GM18909 (cell line): ENCODE measurements at regions not wholly inside any gene's neighbourhood (a gene's known extent, or its start where the extent isn't known, plus 50 kb on each side); places are given as distances from the start of the nearest gene placed in this dataset.

Experiments
- ATAC-seq: cut with Tn5 transposase; IDR thresholded peaks from one replicate; pipeline ENCODE4 v1.9.1; 2021; ENCODE audit warnings: mild to moderate bottlenecking; ENCODE audit not compliant: unreplicated experiment, poor library complexity

DNA sequence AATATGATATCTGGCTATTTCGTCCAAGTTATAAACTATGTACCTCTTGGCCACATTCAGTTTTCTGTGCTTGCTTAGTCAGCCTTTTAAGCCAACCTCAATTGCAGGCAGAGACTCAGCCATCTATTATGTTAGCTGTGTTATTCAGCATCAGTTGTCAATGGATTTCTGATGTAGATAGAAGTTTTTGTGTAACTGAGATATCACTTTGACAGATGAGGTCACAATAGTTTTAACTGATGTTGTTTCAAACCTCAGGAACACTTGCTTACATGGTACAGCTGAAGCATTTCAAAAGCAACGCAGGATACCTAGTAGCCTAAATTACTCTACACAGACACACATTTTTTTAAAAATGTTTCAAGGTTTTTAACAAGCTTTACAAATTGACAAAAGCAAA is 1478.0 kb downstream of the NCAM2 start:
- ATAC-seq: no peak

DNA sequence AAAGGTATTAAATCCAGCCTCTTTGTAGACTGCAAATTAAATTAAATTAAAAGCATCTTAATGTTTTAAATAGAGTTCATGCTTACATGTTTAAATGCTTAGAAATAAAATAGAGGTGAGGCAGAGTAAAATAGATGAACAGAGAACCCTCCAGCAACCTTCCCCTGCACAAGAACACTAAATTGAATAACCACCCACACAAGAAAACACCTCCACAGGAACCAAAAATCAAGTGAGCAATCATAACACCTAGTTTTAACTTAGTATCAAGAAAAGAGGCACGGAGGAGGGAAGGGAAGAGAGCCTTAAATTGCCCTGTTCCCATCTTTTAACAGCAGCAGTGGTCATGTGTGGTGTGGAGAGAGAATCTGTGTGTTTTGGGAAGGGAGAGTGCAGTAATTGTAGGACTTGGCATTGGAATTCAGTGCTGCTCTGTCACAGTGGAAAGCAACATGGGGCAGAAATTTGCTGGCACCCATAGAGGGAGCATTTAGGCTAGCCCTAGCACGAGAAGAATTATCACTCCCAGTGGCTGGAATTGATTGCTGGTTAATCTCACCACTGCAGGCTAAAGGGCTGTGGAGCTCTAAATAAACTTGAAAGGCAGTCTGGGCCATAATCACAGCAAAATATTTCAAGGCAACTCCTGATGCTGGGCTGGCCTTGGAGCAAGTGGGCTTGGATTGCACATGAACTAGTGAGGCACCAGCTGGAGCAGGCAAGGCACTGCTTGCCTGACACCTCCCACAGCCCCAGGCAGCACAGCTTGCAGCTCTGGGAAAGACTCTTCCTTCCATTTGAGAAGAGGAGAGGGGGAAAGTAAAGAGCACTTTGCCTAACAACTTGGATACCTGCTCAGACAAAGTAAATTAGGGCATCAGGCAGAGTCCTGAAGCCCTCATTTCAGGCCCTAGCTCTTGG is 1478.8 kb downstream of the NCAM2 start:
- no peak for ATAC-seq

DNA sequence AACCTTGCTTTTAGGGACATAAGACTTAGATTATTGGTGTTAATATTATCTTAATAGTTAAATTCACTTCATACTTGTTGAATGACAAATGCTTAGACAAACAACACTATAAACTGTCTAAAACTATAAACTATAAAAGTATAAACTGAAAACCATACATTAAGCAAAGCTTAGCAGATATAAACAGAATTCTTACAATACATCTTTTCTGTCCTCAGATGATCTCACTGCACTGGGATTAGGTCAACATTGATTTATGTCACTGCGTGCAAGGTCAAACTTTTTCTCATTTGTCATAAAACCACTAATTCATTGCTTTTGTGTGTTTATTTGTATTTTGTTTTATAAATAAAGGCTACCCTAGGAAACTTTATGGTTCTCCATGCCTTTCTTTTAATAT is 1491.8 kb downstream of the NCAM2 start:
- no peak for ATAC-seq

DNA sequence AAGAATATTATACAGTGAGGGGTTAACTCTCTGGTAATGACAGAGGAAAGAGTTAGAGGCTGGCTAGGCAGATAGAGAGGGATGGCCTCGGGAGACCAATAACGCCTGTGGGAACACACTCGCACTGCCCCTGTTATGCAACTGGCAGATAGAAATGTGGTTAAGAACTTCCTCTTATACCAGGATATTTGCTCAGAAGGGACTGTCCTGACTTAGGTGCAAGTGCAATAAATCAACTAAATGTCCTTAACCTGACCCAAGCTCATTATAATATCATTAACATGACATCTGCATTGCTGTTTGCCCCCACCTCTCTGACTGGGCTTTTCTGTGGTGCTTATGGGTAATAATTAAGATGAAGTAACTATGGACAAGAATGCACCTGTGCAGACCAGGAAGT is 1518.0 kb downstream of the NCAM2 start:
- no peak for ATAC-seq

DNA sequence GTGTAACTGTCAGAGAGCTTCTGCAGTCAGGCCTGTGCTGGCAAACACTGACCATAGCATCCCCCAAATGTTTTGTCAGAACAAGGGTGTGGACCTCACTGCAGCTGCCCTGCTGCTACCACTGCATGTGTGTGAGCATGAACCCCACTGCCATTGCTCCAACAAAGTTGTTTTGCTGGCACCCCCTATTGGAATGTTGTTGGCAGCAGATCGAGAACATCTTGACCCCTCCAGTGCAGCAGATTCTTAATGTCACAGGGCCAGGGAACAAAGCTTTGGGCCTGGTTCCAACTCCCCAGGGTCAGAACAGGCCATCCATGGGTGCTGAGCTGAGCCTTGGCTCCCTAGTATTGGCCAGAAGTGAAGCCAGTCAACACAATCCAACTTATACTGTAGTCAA is 1537.4 kb downstream of the NCAM2 start:
- ATAC-seq: no peak

DNA sequence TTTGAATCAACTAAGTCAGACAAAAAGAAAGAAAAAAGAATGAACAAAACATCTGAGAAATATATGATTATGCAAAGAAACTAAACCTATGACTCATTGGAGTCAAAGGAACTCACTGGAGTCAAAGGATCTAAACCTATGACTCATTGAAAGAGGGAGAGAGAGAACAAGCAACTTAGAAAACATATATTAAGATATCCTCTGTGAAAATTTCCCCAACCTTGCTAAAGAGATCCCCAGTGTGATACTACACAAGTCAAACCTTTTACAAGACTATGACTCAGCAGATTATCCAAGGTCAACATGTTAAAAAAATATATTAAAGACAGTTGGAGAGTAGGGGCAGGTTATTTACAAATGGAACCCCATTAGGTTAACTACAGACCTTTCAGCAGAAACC is 1538.3 kb downstream of the NCAM2 start:
- ATAC-seq: no peak

DNA sequence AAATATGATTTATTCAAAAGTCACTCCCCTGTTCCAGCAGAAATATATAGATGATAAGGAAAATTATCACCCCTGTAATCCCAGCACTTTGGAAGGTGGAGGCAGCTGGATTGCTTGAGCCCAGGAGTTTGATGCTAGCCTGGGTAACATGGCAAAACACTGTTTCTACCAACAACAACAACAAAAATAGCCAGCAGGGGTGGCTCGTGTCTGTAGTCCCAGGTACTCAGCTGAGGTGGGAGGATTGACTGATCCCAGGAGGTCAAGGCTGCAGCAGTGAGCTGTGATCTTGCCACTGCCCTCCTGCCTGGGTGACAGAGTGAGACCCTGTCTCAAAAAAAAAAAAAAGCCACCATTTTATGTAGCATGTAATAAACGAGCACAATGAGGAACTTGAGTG is 1546.5 kb downstream of the NCAM2 start:
- ATAC-seq: no peak

DNA sequence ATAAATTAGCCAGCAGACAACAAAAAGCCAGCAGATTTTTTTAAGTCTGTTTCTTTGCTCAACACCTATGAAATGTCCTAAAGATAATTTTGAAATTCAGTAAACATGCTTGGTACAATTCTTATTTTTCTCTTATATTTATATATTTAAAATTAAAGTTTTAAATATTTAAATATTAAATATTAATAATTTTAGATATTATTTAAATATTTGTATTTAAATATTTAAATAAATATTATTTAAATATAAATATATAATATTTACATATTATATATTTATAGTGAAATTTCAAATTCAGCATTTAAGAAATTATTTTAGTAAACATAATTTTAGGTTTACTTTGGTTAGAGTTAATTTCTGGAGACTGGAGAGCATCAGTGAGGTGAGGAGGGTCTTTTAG is 1554.2 kb downstream of the NCAM2 start:
- no peak for ATAC-seq

DNA sequence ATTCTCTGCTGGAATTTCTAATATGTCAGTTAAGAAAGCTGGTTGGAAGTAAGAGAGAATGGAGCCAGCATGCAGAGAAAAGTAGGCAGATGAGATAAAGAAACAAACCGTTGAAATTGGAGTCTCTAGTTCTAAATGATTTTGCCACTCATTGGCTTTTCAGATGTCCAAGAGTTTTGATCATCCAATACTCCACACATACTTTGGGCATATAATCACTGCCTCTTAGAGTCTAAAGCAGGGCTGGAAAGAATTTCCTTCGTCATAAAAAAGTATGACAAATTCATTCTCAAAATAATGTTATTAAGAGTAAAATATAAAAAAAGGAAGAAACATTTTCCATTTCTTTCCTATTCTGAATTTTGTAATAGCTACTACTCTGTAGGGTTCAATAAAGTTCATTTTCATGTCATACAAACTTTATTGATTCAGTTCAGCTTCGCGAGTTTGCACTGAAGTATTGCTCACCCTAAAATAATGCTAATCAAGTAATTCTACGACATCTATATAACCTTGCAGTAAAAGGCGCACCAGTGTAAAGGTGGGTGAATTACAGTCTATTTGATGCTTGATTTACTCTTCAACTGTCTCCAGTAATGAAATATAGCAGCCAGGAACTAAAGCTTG is 1556.6 kb downstream of the NCAM2 start:
- no peak for ATAC-seq

DNA sequence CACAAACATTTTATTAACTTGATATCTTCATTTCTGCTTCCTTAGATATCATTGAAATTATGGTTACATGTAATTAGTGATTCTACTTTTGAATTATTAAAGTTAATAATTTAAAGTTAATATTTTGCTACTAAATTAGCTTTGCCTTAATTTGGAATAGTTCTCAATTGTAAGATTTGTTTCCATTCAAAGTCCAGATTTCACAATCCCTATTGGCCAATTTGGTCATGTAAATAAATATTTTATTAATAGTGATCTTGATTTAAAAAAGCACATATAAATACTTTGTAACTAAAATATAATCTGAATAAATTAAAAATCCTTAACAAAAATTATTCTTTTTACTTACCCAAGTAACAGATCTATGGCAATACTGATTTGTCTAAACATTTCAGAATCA is 1558.6 kb downstream of the NCAM2 start:
- ATAC-seq: no peak

DNA sequence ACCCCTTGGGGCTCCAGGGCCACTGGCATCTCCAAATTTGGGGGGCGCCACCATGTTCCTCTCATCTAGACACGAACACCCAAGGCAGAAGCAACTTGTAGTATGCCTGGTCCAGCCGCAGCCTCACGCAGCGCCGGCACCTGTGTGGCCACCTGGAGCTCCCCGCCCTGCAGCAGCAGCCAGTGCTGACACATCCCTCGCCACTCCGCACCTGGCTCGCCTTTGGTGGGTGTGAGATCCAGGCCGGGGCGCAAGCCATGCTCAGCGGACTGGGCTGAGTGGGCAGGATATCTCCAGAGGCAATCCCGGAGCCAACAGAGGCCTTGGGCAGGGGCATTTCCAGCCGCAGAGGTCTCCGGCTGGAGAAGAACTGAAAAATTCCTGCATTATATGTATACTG is 1563.7 kb downstream of the NCAM2 start:
- ATAC-seq: no peak

DNA sequence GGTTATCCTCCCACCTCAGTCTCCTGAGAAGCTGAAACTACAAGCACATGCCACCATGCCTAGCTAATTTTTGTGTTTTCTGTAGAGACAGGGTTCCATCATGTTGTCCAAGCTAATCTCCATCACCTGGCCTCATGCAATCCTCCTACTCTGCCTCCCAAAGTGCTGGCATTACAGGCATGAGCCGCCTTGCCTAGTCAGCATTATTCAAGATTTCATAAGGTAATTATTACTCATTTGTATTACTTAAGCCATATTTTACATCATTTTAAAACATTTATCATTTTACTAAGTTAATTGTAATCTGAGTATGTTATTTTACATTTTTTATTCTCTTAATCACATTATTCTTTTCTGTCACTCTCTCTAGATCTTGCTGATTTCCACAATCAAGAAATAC is 1575.6 kb downstream of the NCAM2 start:
- no peak for ATAC-seq

DNA sequence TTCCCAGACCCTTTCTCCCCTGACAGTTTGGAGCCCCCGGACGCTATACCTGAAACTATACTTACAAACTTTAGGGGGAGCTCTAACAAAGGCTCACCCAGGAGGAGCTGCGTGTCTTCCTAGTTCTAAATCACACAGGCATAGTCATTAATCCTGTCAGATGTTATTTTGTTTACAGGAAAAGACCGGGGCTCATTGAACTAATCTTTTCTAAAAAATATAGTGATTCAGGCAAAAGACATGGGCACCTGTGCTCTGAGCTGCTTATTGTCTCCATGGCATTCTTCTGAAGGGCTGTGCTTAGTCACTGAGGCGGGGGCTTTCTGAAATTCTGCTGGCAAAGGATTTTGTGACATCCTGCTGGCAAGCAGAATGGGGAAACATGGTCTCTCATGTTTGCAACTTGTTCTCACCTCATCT is 1577.0 kb downstream of the NCAM2 start:
- ATAC-seq: no peak

DNA sequence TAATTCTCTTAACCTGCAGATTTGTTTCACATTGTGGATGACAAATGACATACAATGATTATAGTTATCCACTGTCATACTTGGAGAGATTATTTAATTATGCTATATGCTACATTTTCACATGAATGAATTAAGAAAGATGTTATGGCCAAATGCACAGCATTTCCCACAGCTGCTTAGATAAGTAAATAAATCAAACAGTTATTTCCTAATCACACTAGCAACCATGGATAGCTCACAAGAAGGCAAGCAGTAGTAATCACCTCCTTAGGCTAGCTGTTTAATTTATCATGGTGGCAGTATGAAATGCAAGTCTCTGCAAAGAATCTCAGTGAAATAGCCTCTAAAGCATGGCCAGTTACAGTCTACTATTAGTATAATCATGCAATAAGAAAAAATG is 1581.5 kb downstream of the NCAM2 start:
- ATAC-seq: no peak

DNA sequence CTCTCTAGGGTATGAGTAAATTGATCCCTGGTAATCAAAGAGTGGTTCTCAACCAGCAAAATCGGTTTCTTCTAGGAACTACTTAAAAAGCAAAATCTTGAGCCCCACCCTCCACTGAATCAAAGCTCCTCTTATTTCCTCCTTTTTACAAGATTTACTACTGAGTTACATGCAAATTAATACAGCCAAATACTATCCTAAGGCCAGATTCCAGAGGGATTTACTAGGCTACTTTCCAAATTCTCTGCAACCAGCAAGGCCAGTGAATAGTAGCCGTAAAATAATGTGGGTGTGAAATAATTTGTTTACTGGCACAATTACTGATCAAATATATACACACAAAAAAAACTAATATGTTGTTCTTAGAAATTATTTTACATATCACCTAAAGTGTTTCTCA is 1583.8 kb downstream of the NCAM2 start:
- ATAC-seq: no peak

DNA sequence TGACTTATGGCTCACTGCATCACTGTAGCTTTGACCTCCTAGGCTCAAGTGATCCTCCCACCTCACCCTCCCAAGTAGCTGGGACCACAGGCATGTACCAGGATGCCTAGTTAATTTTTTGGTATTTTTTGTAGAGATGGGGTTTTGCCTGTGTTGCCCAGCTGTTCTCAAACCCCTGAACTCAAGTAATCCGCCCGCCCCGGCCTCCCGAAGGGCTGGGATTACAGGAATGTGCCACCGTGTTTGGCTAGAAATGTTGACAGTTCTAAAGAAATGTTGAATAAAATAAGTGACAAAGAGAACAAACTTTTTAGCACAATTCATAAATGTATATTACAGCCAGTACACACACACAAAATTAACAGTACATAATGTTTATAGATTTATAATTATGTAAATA is 1586.1 kb downstream of the NCAM2 start:
- ATAC-seq: no peak

DNA sequence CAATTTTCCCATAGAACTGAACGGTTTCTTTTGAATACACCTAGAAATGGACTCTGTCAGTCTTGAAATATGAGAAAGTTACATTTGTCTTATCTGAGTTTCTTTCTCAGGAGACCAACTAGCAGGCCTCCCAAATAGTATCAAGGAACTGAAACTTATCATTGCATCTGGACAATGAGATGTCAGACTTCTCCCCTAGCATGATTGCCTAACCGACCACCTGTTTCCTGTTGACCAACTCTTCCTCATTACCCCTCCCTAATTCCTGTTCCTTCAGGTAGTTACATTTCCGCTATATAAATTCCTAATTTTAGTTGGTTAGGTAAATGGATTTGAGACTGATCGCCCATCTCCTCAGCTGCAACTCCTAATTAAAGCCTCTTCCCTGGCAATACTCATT is 1587.3 kb downstream of the NCAM2 start:
- ATAC-seq: no peak

DNA sequence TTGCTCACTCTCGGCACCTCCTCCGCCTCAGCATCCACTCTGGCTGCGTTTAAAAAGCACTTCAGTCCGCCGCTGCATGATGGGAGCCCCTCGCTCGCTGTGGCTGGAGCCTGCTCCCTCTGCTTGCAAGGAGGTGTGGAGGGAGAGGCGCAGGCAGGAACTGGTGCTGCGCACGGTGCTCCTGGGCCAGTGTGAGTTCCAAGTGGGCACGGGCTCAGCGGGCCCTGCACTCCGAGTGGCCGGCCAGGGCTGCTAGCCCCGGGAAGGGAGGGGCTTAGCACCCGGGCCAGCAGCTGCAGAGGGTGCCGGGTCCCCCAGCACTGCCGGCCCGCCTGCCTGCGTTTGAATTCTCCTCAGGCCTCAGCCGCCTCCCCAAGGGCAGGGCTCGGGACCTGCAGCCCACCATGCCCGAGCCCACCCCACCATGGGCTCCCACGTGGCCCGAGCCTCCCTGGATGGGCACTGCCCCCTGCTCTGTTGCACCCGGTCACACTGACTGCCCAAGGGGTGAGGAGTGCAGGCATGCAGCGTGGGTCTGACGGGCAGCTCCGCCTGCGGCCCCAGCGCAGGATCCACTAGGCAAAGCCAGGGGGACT is 1599.5 kb downstream of the NCAM2 start:
- no peak for ATAC-seq

DNA sequence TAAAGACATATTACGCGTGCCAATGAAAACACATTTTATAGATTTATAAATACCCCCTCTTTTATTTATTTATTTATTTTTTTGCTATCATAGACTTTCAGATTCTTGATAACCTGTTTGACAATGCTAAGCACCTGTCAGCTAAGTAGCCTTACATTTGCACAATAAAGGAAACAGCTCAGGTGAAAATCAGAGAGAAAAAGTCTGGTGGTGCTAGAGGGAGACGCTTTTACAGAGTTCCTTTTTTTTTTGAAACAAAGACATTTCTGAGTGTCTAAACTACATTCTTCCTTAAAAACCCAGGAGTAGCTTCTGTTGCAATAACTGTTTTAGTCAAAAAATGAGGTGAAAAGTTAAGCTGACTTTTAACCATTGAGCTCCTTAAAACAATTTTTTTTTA is 1611.6 kb downstream of the NCAM2 start:
- no peak for ATAC-seq

DNA sequence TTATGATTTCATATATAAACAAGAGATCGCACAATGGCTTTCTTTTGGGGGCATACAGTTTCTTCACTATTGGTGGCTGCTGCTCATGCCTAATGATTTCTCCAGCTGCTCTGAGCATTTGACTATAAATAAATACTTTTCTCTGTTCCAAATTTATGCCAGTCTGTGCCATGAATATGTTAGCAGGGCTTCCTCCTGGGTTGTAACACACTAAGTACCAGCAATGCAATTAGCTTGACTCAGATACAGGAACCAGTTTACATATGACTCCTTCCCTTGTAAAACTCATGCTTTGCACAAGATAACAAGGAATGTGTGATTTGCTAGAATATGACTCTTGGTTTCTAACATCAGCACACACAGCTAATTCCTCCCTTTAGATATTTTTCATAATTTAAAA is 1629.7 kb downstream of the NCAM2 start:
- ATAC-seq: no peak

DNA sequence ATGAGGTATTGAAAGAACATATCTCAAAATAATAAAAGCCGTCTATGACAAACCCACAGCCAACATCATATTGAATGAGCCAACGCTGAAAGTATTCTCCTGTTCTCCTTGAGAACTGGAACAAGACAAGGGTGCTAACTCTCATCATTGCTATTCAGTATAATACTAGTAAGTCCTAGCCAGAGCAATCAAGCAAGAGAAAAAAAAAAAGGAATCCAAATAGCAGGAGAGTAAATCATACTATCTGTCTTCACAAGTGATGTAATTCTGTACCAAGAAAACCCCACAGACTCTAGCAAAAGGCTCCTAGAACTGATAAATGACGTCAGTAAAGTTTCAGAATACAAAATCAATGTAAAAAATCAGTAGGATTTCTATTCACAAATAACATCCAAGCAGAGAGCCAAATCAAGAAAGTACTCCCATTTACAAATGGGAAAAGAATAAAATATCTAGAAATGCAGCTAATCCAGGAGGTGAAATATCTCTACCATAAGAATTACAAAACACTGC is 1632.8 kb downstream of the NCAM2 start:
- ATAC-seq: no peak
